ENCODE measurements at regions not wholly inside any gene's neighbourhood (a gene's known extent, or its start where the extent isn't known, plus 50 kb on each side); places are given as distances from the start of the nearest gene placed in this dataset.

DNA sequence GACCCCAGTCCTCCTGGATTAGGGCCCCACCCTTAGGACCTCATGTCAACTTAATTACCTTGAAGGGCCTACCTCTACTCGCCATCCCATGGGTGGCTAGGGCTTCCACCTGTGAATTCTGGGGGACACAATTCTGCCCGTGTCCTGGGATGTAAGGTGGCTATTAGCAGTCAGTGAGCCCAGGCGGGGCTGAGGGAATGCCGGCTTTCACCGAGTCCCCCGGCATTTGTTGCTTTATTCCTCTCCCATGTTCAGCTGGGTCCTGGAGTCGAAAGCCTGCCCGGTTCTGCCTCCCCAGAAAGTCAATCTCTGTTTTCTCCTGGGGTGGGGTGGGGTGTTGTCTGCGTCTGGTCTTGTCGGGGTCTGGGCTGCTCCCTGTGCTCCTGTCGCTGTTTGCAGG lies 125.6 kb downstream of the GLRX3 start:
- TF ChIP-seq, protein P1, sequence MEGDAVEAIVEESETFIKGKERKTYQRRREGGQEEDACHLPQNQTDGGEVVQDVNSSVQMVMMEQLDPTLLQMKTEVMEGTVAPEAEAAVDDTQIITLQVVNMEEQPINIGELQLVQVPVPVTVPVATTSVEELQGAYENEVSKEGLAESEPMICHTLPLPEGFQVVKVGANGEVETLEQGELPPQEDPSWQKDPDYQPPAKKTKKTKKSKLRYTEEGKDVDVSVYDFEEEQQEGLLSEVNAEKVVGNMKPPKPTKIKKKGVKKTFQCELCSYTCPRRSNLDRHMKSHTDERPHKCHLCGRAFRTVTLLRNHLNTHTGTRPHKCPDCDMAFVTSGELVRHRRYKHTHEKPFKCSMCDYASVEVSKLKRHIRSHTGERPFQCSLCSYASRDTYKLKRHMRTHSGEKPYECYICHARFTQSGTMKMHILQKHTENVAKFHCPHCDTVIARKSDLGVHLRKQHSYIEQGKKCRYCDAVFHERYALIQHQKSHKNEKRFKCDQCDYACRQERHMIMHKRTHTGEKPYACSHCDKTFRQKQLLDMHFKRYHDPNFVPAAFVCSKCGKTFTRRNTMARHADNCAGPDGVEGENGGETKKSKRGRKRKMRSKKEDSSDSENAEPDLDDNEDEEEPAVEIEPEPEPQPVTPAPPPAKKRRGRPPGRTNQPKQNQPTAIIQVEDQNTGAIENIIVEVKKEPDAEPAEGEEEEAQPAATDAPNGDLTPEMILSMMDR (IDR thresholded peaks at IDR 0.05; ENCODE audit: low read depth, low read length), result no peak
- no peak for TF ChIP-seq EZH2phosphoT487 (IDR thresholded peaks at IDR 0.05; ENCODE audit: low read depth)

Data from OCI-LY3 (cell line).